Ishikawa (cell line): ENCODE measurements at regions not wholly inside any gene's neighbourhood (a gene's known extent, or its start where the extent isn't known, plus 50 kb on each side); places are given as distances from the start of the nearest gene placed in this dataset.

Experiments
- CEBPB ChIP-seq: IDR thresholded peaks from 2 replicates; pipeline ENCODE4 v1.6.1; 2012
- CREB1 ChIP-seq: IDR thresholded peaks from 2 replicates; pipeline ENCODE4 v1.6.1; 2012; ENCODE audit warnings: low read depth
- EGR1 ChIP-seq: IDR thresholded peaks from 2 replicates; pipeline ENCODE4 v1.6.1; 2012
- EP300 ChIP-seq: IDR thresholded peaks from 2 replicates; pipeline ENCODE4 v1.6.1; 2012; ENCODE audit warnings: borderline replicate concordance
- FOXM1 ChIP-seq: IDR thresholded peaks from 2 replicates; pipeline ENCODE4 v1.6.1; 2012; ENCODE audit warnings: low read depth, borderline replicate concordance
- NFIC ChIP-seq: IDR thresholded peaks from 2 replicates; pipeline ENCODE4 v1.6.1; 2012
- RAD21 ChIP-seq: IDR thresholded peaks from 2 replicates; pipeline ENCODE4 v1.6.1; 2012; ENCODE audit warnings: low read depth
- TAF1 ChIP-seq: IDR thresholded peaks from 2 replicates; pipeline ENCODE4 v1.6.1; 2012; ENCODE audit warnings: low read depth, mild to moderate bottlenecking
- TCF12 ChIP-seq: IDR thresholded peaks from 2 replicates; pipeline ENCODE4 v1.6.1; 2012; ENCODE audit warnings: low read depth
- TEAD4 ChIP-seq: IDR thresholded peaks from 2 replicates; pipeline ENCODE4 v1.6.1; 2012
- YY1 ChIP-seq: IDR thresholded peaks from 2 replicates; pipeline ENCODE4 v1.6.1; 2012; ENCODE audit warnings: low read depth
- ZBTB7A ChIP-seq: IDR thresholded peaks from 2 replicates; pipeline ENCODE4 v1.6.1; 2012; ENCODE audit warnings: low read depth
- TF ChIP-seq, protein P1 (sequence below): IDR thresholded peaks from 2 replicates; pipeline ENCODE4 v1.6.1; 2012
- TF ChIP-seq, protein P2 (sequence below): IDR thresholded peaks from 2 replicates; pipeline ENCODE4 v1.6.1; 2012
- TF ChIP-seq, protein P3 (sequence below): IDR thresholded peaks from 2 replicates; pipeline ENCODE4 v1.6.1; 2012; ENCODE audit warnings: low read depth, mild to moderate bottlenecking

DNA sequence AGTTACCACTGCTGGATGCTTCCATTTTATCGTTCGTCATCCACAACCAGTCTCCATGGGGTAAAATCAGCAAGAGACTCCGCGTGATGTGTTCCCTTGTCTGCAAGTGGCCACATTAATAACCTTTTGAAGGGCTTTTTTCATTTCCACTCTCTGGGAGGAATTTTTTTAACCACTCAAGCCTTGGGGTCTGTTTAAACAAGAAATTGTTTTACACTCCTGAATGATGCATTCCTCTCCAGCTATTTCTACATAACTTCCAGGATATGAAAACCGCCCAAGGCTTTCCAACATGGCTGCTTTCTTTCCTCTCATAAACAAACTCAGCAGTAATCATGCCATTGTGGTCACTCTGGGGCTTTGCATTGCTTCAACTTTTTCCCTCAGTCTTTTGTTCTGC, 217.2 kb upstream of the DAPK1 start:
- no peak for TF ChIP-seq RAD21

DNA sequence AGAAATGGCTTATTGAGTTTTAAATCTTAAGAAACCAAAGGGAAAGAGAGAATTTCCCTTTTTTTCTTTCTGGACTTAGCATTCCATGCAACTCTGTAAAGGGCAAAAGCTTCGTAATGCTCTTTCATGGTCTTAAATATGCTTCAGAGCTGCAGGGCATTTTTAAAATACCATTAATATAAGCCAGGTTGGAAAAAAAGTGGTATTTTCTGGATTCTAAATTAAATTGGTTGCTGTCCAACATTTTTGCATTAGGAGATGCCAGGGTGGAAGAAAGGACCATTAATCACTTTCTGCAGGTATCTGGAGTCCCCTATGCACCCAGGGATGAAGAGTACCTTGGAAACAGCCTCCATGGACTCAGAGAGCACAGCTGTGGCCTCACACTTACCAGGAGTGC, 215.1 kb upstream of the DAPK1 start:
- TF ChIP-seq TEAD4 (no peak), RAD21 (no peak), ZBTB7A (no peak), CEBPB (no peak), NFIC (no peak), FOXM1 (no peak), TAF1 (no peak)

DNA sequence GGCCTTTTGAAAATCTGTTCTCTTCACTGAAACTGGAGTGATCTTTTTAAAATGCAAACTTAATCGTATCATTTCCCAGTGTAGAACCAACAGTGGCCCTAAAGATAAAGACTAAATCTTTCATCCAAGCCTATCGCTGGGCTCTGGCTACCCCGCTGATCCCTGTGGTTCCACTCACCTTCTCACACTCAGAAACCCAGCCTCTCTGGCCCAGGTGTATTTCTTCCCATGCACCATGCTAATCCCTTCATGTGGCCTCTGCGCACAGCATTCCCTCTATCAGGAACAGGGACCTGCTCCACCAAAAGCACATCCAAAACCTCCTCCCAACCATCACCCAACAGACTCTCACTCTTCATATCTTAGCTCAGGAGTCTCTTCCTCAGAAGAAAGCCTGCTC, 214.1 kb upstream of the DAPK1 start:
- TF ChIP-seq EP300 (no peak), CEBPB (no peak), FOXM1 (no peak), EGR1 (no peak), YY1 (no peak), RAD21 (no peak), ZBTB7A (no peak), CREB1 (no peak), TEAD4 (no peak)
- TF ChIP-seq, protein P1, sequence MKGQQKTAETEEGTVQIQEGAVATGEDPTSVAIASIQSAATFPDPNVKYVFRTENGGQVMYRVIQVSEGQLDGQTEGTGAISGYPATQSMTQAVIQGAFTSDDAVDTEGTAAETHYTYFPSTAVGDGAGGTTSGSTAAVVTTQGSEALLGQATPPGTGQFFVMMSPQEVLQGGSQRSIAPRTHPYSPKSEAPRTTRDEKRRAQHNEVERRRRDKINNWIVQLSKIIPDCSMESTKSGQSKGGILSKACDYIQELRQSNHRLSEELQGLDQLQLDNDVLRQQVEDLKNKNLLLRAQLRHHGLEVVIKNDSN, result no peak
- TF ChIP-seq, protein P2, sequence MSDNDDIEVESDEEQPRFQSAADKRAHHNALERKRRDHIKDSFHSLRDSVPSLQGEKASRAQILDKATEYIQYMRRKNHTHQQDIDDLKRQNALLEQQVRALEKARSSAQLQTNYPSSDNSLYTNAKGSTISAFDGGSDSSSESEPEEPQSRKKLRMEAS, result no peak

DNA sequence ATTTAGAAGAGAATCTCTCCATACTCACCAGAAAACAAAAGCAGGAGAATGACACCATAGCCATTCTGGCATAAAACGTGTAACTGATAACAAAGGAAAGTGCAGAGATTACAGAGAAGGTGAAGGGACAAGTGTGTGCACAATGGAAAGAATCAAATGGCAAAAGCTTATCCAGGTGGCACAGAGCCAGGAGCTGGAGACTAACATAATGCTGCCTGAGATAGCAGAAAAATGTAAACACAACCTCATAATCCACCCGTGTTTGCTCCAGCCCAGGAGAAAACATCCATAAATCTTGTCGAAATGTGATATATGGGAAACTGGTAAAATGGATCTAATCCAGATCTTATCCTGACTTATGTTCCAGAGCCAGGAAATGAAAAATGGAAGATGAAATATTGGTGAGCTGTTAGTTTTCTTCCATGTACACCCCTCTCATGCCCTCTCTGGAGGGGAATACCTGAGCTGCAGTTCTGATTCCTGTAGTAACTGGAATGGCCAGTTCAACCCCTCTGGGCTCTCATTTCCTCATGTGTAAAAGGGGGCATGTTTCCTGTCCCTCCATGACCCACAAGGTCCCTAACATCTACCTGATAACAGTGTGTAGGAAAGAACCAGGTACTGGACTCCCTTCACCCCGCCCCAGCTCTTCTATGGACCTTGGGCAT, 212.3 kb upstream of the DAPK1 start:
- TF ChIP-seq NFIC, result no peak
- TF ChIP-seq, protein P3, sequence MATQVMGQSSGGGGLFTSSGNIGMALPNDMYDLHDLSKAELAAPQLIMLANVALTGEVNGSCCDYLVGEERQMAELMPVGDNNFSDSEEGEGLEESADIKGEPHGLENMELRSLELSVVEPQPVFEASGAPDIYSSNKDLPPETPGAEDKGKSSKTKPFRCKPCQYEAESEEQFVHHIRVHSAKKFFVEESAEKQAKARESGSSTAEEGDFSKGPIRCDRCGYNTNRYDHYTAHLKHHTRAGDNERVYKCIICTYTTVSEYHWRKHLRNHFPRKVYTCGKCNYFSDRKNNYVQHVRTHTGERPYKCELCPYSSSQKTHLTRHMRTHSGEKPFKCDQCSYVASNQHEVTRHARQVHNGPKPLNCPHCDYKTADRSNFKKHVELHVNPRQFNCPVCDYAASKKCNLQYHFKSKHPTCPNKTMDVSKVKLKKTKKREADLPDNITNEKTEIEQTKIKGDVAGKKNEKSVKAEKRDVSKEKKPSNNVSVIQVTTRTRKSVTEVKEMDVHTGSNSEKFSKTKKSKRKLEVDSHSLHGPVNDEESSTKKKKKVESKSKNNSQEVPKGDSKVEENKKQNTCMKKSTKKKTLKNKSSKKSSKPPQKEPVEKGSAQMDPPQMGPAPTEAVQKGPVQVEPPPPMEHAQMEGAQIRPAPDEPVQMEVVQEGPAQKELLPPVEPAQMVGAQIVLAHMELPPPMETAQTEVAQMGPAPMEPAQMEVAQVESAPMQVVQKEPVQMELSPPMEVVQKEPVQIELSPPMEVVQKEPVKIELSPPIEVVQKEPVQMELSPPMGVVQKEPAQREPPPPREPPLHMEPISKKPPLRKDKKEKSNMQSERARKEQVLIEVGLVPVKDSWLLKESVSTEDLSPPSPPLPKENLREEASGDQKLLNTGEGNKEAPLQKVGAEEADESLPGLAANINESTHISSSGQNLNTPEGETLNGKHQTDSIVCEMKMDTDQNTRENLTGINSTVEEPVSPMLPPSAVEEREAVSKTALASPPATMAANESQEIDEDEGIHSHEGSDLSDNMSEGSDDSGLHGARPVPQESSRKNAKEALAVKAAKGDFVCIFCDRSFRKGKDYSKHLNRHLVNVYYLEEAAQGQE, result no peak
- TF ChIP-seq EP300, result no peak
- TF ChIP-seq, protein P1, result no peak
- TF ChIP-seq YY1, result no peak
- TF ChIP-seq FOXM1, result no peak
- TF ChIP-seq TEAD4, result no peak
- TF ChIP-seq, protein P2, result no peak
- TF ChIP-seq ZBTB7A, result no peak
- no peak for TF ChIP-seq TCF12
- TF ChIP-seq EGR1, result no peak
- no peak for TF ChIP-seq CEBPB
- TF ChIP-seq RAD21, result no peak
- no peak for TF ChIP-seq CREB1
- TF ChIP-seq TAF1, result no peak

DNA sequence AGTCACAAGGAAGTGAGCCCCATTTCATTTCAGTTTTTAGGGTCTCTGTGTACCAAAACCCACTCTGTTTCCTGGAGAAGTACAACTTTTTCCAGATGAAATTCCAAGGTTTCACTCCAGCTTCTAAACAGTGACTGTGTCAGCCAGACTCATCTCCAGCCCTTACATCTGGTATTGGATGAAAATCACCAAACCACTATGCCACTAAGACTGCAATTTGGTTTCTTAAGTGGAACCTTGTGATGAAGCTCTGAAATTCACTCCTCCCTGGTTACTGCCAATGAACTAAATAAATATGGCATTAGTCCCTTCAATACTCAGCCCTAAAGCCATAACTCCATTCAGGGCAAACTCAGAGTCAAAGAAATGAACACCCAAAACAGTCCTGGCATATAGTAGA, 211.2 kb upstream of the DAPK1 start:
- no peak for TF ChIP-seq FOXM1
- no peak for TF ChIP-seq TEAD4
- TF ChIP-seq CEBPB, result no peak
- TF ChIP-seq NFIC, result no peak
- TF ChIP-seq, protein P3, result no peak
- no peak for TF ChIP-seq RAD21
- TF ChIP-seq YY1, result no peak
- TF ChIP-seq EP300, result no peak

DNA sequence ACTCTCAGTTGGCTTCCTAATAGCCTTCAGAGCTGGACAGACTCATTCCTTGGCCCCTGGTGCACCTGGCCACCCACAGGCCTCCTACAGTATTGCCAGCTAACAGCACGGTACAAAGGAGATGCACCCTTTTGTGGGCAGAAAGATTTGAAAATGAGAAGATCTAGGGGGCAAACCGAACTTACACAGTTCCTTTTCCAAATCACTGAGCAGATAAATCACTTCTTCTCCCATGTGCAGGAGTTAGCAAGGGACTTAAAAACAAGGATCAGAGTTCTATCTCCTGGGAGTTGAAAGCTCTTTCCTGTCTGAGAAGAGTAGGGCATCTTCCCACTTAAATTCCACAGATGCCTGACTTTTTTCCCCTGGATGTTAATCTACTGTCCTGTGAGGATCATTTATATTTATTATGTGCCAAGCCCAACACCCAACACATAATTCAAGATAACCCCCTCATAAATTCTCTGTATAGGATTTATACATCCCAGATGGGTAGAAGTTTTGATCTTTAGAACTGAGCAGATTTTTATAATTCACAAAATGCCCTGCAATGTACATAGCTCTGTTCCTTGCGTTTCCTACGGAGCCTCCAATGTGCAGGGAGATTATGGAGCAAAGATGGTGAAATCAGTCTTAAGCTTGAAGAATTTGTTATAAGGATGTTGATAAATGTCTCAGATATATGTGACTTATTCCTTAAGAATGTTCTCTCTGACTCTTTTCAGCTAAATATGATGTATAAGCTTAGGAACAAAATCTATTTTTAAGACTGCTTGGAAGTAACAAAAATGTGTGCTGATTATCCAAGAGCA, 207.2 kb upstream of the DAPK1 start:
- TF ChIP-seq FOXM1, result no peak
- TF ChIP-seq EP300, result no peak
- TF ChIP-seq, protein P1, result no peak
- no peak for TF ChIP-seq CREB1
- TF ChIP-seq YY1, result no peak
- TF ChIP-seq TAF1, result no peak
- no peak for TF ChIP-seq NFIC
- TF ChIP-seq ZBTB7A, result no peak
- no peak for TF ChIP-seq EGR1
- no peak for TF ChIP-seq TCF12
- TF ChIP-seq TEAD4, result no peak
- TF ChIP-seq CEBPB, result no peak
- TF ChIP-seq, protein P2, result no peak
